SH-SY5Y (cell line): ENCODE measurements at regions not wholly inside any gene's neighbourhood (a gene's known extent, or its start where the extent isn't known, plus 50 kb on each side); places are given as distances from the start of the nearest gene placed in this dataset.

Experiments used
- GATA2 ChIP-seq: IDR thresholded peaks from 2 replicates; pipeline ENCODE4 v1.6.1; 2011; ENCODE audit warnings: mild to moderate bottlenecking, low read depth, low read length
- GATA3 ChIP-seq: IDR thresholded peaks from 2 replicates; pipeline ENCODE4 v1.6.1; 2011; ENCODE audit warnings: low read depth, mild to moderate bottlenecking, low read length, moderate library complexity

DNA sequence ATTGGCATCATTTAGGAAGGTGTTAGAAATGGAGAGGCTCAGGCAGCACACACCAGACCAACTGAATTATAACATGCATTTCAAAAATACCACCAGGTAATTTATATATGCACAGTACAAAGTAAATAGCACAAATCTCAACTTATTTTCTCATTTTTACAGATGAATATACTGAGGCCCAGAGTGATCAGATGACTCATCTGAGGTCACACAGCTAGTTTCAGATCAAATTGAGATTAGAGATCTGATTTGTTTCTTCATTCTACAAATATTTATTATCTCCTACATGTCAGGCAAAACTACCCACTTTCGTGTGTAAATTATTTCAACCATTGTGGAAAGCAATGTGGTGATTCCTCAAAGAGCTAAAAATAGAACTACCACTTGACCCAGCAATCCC is 507.1 kb downstream of the TLE4 start:
- TF ChIP-seq GATA3: no peak
- TF ChIP-seq GATA2: no peak

DNA sequence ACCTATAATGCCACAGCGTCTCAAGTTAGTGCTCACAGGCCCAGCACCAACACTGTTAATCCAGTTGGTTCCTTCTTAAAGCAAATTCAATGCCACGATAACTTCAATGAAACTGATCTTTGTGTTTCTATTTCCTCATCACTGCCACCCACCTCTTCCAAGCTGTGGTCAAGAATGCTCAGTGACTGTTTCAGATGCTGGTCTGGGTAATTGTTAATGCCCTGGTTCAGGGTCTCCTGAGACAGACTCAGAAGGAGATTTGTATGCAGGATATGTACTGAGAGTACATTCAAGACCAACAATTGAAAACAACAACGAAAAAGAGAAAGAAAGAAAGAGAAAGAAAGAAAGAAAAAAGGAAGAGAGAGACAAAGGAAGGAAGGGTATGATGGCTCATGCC is 505.3 kb downstream of the TLE4 start:
- no peak for TF ChIP-seq GATA2
- TF ChIP-seq GATA3: no peak

DNA sequence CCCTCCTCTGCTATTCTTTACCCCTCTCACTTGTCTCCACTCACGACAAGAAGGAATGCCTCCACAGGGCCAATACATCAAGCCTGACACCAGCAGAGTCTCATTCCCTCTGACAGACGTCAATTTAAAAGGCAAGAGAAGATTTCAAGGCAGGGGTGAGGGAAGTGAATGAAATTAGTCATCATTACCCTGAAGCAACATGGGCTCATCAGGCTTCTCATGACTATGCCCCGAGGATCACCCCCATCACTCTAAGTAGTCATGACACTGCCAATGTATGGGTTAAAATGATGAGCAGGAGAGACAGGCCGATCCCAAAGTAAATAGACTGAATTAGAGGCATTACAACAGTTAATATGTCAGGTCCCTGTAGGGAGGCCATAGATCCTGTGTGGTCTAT is 504.4 kb downstream of the TLE4 start:
- TF ChIP-seq GATA3: no peak
- no peak for TF ChIP-seq GATA2

DNA sequence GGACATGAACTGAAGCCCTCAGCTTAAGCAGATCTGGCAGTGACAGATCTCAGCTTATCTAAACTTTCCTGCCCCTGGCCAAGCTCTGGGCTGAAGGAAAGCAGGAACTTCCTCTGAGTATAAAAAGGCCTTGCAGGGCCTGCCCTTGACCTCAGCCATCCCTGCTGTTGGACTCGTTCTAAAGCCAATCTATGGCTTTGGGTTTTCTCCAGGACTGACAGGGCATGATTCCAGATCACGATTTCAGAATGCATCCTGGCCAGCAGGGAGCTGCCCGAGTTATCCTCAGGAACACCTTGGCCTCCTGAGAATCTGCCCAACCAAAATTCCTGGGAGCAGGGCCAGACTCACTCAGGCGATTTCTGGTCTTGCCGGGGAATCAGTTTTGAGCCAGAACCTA is 502.7 kb downstream of the TLE4 start:
- no peak for TF ChIP-seq GATA2
- TF ChIP-seq GATA3: no peak

DNA sequence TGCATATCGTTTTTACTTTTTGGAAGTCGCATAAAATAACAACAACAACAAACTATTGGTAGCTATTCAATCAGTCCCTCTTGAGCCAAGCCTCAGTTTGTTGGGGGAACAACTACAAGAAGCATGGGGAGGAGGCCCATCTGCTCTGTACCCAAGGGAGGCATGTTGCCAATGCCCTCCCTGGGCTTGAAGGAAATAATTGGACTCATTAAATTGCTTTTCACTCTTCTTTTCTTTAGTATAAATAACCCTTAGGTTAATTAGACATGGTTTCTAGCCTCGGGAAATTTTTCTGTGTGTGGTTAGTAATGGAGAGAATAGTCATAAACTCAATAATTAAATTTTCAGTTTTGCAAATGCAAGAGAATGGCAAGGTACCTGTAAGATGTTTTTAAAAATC is 500.7 kb downstream of the TLE4 start:
- no peak for TF ChIP-seq GATA3
- no peak for TF ChIP-seq GATA2

DNA sequence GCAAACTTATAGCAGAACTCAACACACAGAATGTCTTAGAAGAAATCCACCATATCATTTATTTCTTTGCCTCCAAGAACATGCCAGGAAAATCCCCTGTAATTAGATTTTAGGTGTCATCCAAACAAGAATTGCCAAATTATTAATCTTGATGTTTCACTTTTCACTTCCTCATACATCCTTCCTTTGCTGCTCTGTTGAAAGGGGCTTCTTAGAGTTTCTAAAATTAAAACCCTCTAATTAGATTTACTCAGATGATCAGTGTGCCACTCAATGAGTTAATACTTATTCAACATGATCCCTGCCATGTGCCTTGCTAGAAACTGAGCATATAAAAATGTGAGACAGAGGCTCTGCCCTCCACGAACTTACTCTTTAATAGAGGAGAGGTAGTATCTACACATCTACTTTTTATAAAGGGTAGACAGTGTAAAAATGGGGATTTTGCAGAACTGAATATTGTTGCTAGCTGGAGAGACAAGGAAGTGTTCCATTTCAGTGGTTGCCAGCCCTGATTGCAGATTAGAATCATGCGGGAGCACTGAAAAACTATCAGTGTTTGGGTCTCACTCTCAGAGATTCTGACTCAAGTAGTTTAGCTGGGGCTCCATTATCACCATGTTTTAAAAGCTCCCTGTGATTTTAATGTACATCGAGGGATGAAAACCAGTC is 498.4 kb downstream of the TLE4 start:
- no peak for TF ChIP-seq GATA2
- TF ChIP-seq GATA3: no peak

DNA sequence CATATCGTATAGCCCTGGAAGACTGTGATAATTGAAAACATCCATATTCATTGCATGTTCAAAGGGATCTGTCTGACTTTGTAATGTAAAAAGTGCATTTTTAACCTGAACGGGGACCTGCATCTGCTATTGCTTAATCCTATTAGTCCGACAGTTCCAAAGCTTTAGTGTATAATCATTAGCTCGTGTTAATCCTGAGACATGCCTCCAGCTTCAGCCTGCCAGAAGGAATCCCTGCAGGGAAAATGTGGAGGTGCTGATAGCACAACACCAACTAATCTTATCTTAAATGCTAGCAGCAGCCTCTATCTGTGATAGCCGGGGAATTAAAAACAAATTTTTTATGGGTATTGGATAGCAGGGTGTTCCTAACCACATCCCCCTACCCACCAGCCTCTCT is 495.2 kb downstream of the TLE4 start:
- TF ChIP-seq GATA3 (peak; percentile 66), GATA2 (peak; percentile 86)

DNA sequence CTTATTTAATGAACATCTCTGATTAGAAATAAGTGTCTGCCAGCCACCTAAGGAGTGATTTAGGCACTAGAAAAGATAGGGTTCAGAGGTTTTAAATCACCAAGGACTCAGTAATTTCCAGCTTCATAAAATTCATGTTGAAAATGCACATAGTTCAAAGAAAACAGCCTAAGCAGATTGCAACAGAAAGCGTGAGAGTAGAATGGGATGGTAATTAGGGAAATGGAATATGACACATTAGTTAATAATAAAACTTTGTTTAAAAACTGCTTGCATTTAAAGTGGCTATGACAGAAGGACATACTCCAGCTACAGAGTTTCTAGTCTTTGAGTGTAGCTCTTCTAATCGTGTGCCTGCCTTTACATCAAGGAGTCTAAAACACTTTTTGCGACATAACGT is 490.8 kb downstream of the TLE4 start:
- TF ChIP-seq GATA3 (no peak), GATA2 (no peak)

DNA sequence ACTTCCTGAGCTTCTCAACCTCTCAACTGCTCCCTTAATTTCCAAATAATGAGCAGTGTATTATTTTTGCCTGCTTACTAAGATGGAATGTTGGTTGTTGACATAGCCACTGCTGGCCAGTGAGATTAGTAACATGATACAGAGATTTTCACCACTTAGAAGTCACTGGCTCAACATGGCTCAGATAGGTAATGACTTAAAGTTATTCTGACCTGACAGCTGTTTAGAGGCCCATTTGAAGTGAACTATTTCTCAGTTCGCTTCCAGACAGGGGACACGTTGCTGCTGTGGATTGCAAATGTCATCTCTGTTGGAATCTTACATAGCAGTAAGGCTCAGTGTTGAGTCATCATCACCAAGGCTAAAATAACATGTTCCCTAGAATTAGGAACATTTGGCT is 490.2 kb downstream of the TLE4 start:
- TF ChIP-seq GATA3 (no peak), GATA2 (no peak)

DNA sequence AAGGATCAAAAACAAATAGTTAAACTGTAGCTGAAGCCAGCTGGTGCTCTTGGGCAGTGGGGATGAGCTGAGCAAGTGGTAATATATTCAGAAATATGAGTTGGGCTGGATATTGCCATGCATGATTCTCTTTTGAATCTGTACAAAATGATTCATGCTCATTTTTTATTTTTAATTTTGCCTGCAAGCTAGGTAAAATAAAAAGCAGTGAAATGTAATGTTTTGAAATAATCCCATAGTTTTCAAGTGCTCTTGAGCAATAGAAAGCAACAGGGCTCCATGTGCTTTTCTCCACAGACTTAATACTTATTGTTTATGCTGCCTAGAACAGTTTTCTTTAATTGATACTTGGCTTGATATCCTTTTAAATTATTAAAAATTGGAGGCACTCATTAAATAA is 489.3 kb downstream of the TLE4 start:
- TF ChIP-seq GATA3: no peak
- TF ChIP-seq GATA2: no peak

DNA sequence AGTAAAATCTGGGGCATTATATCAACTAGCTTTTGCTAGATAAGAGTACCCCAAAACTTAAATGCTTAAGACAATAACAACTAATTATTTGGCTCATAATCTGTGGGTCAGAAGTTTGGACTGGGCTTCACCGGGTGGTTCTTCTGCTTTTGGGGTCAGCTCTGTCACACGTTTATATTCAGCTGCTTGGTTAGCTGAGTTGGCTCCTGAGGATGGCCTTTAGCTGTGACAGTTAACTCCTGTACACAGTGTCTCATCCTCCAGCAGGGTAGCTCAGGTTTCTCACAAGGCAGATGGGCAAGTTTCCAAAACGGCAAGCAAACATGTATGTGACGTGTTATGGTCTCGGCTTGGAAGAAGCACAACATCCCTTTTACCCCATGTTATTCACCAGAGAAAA is 488.2 kb downstream of the TLE4 start:
- TF ChIP-seq GATA2 (no peak), GATA3 (no peak)

DNA sequence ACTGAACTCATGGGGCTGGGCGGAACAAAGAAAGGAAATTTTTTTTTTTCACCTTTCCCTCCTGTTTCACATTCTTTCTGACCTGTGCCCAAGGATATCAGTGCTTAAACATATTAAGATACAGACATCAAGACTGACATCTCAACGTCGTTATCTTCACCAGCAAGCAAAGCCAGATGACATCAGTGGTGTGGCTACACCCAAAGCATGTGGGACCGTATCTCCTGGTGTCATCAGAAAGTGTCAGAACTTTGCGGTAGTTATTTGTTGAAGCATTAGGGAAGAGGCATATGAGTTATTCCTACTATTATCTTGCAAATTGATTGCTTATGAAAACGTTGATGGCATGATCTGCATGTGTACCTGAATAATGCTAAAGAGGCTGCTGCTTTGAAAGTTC is 487.4 kb downstream of the TLE4 start:
- no peak for TF ChIP-seq GATA3
- no peak; the same call in 1 of the 2 replicates for TF ChIP-seq GATA2

DNA sequence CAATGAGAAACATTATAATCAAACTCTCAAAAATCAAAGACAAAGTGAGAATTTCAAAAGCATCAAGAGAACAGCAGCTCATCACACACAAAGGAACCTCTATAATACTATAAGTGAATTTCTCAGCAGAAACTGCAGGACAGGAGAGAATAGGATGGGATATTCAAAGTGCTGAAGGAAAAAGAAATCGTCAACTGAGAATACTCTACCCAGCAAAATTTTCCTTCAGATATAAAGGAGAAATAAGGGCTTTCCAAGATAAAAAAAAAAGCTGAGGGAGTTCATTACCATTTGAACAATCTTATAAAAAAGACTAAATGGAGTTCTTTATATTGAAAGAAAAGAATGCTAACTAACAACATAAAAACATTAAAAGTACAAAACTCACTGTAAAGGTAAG is 481.1 kb downstream of the TLE4 start:
- TF ChIP-seq GATA3 (no peak), GATA2 (no peak)

DNA sequence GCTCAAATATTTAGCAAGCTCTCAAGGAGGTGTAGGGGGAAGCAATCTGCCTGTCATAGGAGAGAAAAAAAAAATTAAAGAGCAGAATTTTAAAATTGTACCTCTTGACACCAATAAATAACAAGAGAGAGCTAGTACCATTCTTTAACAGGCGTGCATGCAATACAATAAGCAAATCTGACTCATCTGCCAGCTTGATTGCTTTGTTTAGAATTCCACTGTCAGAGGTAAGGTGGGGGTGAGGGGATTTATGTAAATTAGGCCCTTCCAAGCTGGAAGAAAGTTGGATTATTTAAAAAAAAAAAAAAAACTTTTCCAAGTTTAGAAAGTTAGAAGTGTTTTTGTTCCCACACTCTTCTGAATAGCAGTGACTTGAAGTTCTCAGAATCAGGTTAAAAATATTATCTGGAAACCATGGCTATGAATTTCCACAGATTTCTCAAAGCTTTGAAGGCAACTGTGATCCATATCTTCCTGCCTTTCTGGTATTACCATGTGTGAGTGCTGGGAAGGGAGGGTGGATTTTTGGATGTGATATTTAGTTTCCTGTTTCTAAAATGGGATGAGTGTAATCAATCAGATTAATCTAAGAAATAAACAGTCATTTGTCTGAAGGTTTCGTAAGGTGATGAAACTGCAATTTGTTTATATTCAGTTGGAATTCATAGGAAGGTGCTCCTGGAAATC is 477.5 kb downstream of the TLE4 start:
- TF ChIP-seq GATA2 (no peak), GATA3 (no peak)

DNA sequence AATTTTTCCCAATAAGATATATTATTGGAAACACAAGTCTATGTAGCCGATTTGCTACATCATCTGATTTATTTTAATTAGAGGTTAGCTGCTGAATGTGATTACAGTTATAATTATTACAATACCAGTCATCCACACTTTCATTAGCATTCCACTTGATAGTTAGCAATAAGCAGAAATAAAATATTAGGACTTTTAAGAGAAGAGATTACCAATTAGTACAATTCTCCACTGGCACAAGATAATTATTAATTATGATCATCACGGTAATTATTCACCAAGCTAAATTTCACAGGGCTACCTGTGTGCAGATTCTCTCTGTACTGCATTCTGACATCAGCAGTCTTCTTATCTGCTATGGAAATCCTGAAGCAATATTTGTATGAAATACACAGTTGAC is 474.7 kb downstream of the TLE4 start:
- no peak for TF ChIP-seq GATA3
- TF ChIP-seq GATA2: no peak
